DOHH2 (cell line): ENCODE measurements at regions not wholly inside any gene's neighbourhood (a gene's known extent, or its start where the extent isn't known, plus 50 kb on each side); places are given as distances from the start of the nearest gene placed in this dataset.

Source experiments
- H3F3A ChIP-seq: fragments of 200-600 bp; sonication (generic), shearing (Covaris generic); 2 replicates; pipeline ENCODE4 v1.6.0; 2016; ENCODE audit warnings: antibody characterized with exemption, mild to moderate bottlenecking; ENCODE audit not compliant: control insufficient read depth, insufficient read depth
- H3K27ac ChIP-seq: fragments of 200-600 bp; sonication (generic); 2 replicates; pipeline ENCODE4 v1.5.1; 2014; ENCODE audit warnings: low read depth, mild to moderate bottlenecking, low read length, moderate library complexity
- H3K27me3 ChIP-seq: fragments of 200-600 bp; sonication (generic); 2 replicates; pipeline ENCODE4 v1.6.1; 2014; ENCODE audit warnings: mild to moderate bottlenecking, low read length, mixed read lengths; ENCODE audit not compliant: control insufficient read depth
- H3K36me3 ChIP-seq: fragments of 200-600 bp; sonication (generic); 2 replicates; pipeline ENCODE4 v1.6.1; 2014; ENCODE audit warnings: mild to moderate bottlenecking, low read length, moderate library complexity, mixed read lengths; ENCODE audit not compliant: control insufficient read depth
- H3K4me1 ChIP-seq: fragments of 200-600 bp; sonication (generic); 2 replicates; pipeline ENCODE4 v1.6.1; 2014; ENCODE audit warnings: mild to moderate bottlenecking, low read length, mixed read lengths; ENCODE audit not compliant: control insufficient read depth
- H3K4me2 ChIP-seq: fragments of 200-600 bp; sonication (generic); 2 replicates; pipeline ENCODE4 v1.6.0; 2014; ENCODE audit warnings: mild to moderate bottlenecking, low read length, moderate library complexity
- H3K4me3 ChIP-seq: fragments of 200-600 bp; sonication (generic); 2 replicates; pipeline ENCODE4 v1.5.1; 2014; ENCODE audit warnings: mild to moderate bottlenecking, low read length, mixed read lengths
- H3K79me2 ChIP-seq: fragments of 200-600 bp; sonication (generic); 2 replicates; pipeline ENCODE4 v1.6.1; 2014; ENCODE audit warnings: mild to moderate bottlenecking, low read length, mixed read lengths; ENCODE audit not compliant: control insufficient read depth
- H3K9me2 ChIP-seq: fragments of 200-600 bp; sonication (generic); replicated peaks from 2 replicates; pipeline ENCODE4 v1.6.1; 2014; ENCODE audit warnings: mild to moderate bottlenecking, low read length, mixed read lengths; ENCODE audit not compliant: control insufficient read depth
- H3K9me3 ChIP-seq: fragments of 200-600 bp; sonication (generic); 2 replicates; pipeline ENCODE4 v1.6.1; 2014; ENCODE audit warnings: antibody characterized with exemption, low read length, mixed read lengths; ENCODE audit not compliant: control insufficient read depth, insufficient read depth
- H4K20me1 ChIP-seq: fragments of 200-600 bp; sonication (generic); 2 replicates; pipeline ENCODE4 v1.6.0; 2014; ENCODE audit warnings: low read depth, mild to moderate bottlenecking, antibody characterized with exemption, low read length, moderate library complexity; ENCODE audit not compliant: control insufficient read depth, insufficient read depth
- CTCF ChIP-seq: fragments of 200-600 bp; sonication (generic); IDR thresholded peaks from one replicate; pipeline ENCODE4 v1.5.1; 2014; ENCODE audit warnings: antibody characterized with exemption, mild to moderate bottlenecking, low read depth, low read length; ENCODE audit not compliant: poor library complexity, severe bottlenecking
- EZH2phosphoT487 ChIP-seq: fragments of 200-600 bp; sonication (generic); IDR thresholded peaks from 2 replicates; pipeline ENCODE4 v1.6.1; 2017; ENCODE audit warnings: borderline replicate concordance, mild to moderate bottlenecking, antibody characterized with exemption, low read length, moderate library complexity, mixed read lengths

GRCh38 chr18:24791751-24792545 lies 331.5 kb downstream of the HRH4 start:
- no peaks in the 10 kb centered on the region for H3K27me3 ChIP-seq
- no peaks in the 10 kb centered on the region for H3K9me3 ChIP-seq
- no peaks in the 10 kb centered on the region for H3K9me2 ChIP-seq
- H3K27ac ChIP-seq, result no peak overlapping the region
- H4K20me1 ChIP-seq, result no peaks in the 10 kb centered on the region
- no peaks in the 10 kb centered on the region for H3K36me3 ChIP-seq
- TF ChIP-seq EZH2phosphoT487 (no peak), CTCF (no peak)
- H3K4me2 ChIP-seq, result no peak overlapping the region
- no peaks in the 10 kb centered on the region for H3K79me2 ChIP-seq
- no peak overlapping the region for H3K4me3 ChIP-seq
- H3K4me1 ChIP-seq, result no peaks in the 10 kb centered on the region
- no peaks in the 10 kb centered on the region for H3F3A ChIP-seq

- no peak overlapping the region for H3K4me2 ChIP-seq
- no peaks in the 10 kb centered on the region for H3F3A ChIP-seq
- H3K4me1 ChIP-seq, result no peaks in the 10 kb centered on the region
- no peaks in the 10 kb centered on the region for H3K36me3 ChIP-seq
- H3K9me2 ChIP-seq, result no peaks in the 10 kb centered on the region
- no peaks in the 10 kb centered on the region for H3K79me2 ChIP-seq
- no peaks in the 10 kb centered on the region for H3K27me3 ChIP-seq
- no peak for TF ChIP-seq CTCF
- no peak for TF ChIP-seq EZH2phosphoT487
- no peaks in the 10 kb centered on the region for H3K9me3 ChIP-seq
- no peak overlapping the region for H3K4me3 ChIP-seq
- no peak overlapping the region for H3K27ac ChIP-seq
- H4K20me1 ChIP-seq, result no peaks in the 10 kb centered on the region
Observed at GRCh38 chr18:24793742-24794141, 333.3 kb downstream of the HRH4 start.

- Histone ChIP-seq H3K4me1 (no peaks in the 10 kb centered on the region), H3F3A (no peaks in the 10 kb centered on the region), H3K9me2 (no peaks in the 10 kb centered on the region), H3K79me2 (no peaks in the 10 kb centered on the region), H3K9me3 (no peaks in the 10 kb centered on the region), H3K27ac (no peak overlapping the region), H3K4me3 (no peak overlapping the region), H4K20me1 (no peaks in the 10 kb centered on the region), H3K4me2 (no peak overlapping the region), H3K27me3 (no peaks in the 10 kb centered on the region), H3K36me3 (no peaks in the 10 kb centered on the region)
- TF ChIP-seq CTCF (no peak), EZH2phosphoT487 (no peak)
Observed at GRCh38 chr18:24795129-24795528, 334.7 kb downstream of the HRH4 start.
